ENCODE measurements at regions not wholly inside any gene's neighbourhood (a gene's known extent, or its start where the extent isn't known, plus 50 kb on each side); places are given as distances from the start of the nearest gene placed in this dataset.

GRCh38 chr15:39016706-39017105 lies 452.1 kb upstream of the RASGRP1 start:
- TF ChIP-seq, protein P1, sequence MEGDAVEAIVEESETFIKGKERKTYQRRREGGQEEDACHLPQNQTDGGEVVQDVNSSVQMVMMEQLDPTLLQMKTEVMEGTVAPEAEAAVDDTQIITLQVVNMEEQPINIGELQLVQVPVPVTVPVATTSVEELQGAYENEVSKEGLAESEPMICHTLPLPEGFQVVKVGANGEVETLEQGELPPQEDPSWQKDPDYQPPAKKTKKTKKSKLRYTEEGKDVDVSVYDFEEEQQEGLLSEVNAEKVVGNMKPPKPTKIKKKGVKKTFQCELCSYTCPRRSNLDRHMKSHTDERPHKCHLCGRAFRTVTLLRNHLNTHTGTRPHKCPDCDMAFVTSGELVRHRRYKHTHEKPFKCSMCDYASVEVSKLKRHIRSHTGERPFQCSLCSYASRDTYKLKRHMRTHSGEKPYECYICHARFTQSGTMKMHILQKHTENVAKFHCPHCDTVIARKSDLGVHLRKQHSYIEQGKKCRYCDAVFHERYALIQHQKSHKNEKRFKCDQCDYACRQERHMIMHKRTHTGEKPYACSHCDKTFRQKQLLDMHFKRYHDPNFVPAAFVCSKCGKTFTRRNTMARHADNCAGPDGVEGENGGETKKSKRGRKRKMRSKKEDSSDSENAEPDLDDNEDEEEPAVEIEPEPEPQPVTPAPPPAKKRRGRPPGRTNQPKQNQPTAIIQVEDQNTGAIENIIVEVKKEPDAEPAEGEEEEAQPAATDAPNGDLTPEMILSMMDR (IDR thresholded peaks at IDR 0.05): no peak
- TF ChIP-seq CBFB (CRISPR knock-in tag; IDR thresholded peaks at IDR 0.05; ENCODE audit: low read depth): no peak
- TF ChIP-seq E2F1 (CRISPR knock-in tag; IDR thresholded peaks at IDR 0.05): no peak
- no peak for TF ChIP-seq PREB (CRISPR knock-in tag; IDR thresholded peaks at IDR 0.05; ENCODE audit: borderline replicate concordance)
- no peak for TF ChIP-seq NFE2L1 (CRISPR knock-in tag; IDR thresholded peaks at IDR 0.05)
